ENCODE measurements at regions not wholly inside any gene's neighbourhood (a gene's known extent, or its start where the extent isn't known, plus 50 kb on each side); places are given as distances from the start of the nearest gene placed in this dataset.

DNA sequence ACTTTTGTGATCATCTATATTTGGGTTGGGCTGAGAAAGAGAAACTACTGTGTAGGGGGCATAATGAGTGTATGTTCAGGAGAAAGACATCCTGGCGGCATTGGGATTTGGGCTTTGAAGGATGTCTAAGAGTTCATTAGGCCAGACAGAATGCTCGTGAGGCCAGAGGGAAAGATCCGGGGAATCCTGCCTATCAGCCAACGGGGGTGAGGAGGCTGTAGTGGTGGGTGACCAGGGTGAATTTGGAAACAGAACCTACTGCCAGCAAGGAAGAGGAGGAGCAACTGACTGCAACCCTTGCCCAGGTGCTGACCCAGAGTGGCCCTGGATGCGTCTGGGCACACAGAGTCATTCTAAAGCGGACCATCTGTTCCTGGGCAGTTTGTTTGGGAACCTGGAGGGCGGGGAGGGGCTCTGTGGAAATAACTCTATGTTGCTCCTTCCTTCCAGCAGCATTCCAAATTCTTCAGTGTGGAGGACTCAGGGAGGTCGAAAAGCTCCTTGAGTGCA is 56.9 kb upstream of the ECE1 start:
- DNase-seq: no peak

DNA sequence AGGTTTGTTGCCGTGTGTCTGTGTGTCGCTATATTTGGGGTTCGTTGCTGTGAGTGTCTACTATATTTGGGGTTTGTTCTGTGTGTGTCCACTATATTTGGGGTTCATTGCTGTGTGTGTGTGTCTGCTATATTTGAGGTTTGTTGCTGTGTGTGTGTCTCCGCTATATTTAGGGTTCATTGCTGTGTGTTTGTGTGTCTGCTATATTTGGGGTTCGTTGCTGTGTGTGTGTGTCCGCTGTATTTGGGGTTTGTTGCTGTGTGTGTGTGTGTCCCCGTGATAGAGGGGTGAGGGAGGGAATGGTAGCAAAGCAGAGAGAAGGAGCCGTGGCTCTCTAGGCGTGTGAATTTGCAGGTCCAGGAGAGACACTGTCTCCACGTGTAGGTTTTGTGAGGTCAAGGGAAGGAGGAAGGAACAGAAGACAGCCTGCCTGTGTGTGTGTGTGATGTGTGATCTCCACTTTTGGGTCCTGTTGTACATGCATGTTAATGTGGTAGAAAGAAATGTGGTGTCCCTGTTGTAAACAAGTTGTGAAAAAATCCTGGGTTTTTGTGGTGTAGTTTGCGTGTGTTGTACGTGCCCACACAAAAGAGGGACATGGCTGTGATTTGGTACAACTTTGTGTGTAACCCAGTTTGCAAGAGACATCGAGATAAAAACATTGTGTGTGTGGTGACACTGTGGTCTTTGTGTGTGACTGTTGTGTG is 56.3 kb upstream of the ECE1 start:
- no peak for DNase-seq

DNA sequence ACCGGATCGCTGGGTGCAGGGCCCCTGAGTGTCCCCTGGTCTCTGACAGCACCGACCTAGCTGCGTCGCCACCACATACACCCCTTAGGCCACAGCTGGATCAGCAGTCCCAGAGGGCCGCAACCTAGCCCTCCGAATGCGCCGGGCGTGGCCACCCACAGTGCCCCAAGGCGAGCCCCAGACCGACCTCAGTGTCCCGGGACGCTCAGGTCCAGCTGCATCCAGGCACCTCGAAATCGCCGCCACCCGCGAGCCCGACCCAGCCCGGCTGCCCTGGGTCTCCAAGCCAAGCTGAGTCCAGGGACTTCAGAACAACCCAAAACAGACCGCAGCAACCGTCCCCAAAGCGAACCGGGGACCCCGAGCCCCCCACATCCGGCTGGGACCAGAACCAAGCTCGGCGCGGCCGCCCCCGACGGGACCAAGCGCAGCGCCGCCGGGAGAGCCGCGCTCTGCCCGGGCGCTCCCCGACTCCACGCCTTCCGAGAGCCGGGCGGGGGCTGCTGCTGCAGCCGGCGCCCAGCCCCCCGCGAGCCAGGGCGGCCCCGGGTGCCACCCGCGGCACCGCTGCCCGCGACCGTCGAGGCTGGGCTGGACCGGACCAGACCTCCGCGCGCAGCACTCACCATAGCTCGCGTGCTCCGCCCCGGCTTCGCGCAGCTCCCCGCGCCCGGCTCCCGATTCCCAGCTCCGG is 54.6 kb upstream of the ECE1 start:
- DNase-seq: peak in 5 of 56 donors; percentile 33 to 56 (median 48)

DNA sequence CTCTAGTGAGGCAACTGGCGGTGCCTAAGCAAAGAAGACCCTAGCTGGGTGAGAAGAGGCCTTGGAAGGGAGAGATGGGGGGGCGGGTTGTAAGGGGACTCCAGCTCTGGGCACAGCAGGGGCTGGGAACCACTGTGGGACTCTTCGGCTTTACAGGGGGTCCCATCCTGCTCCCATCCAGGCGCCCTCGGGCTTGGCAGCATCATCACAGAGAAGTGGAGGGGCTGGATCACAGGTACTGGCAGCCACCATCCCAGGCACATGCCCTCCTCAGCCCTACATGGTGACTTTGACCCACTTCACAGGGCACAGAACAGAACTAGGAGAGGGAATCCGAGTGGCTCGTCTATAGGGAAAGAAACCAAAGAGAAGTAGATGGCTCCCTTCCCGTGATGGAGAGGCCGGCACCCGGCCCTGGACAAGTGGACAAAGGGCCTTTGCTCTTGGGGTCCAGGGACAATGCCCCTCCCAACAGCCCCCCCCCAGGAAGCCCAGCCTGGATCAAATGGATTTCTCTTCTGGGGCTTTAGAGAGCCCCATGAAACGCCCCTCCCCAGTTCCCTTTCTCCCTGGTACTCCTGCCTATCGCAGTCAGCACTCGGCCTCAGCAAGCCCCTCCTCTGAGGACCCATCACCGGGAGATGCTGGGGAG is 54.0 kb upstream of the ECE1 start:
- peak in 2 of 56 donors; percentile 34 to 48 for DNase-seq

DNA sequence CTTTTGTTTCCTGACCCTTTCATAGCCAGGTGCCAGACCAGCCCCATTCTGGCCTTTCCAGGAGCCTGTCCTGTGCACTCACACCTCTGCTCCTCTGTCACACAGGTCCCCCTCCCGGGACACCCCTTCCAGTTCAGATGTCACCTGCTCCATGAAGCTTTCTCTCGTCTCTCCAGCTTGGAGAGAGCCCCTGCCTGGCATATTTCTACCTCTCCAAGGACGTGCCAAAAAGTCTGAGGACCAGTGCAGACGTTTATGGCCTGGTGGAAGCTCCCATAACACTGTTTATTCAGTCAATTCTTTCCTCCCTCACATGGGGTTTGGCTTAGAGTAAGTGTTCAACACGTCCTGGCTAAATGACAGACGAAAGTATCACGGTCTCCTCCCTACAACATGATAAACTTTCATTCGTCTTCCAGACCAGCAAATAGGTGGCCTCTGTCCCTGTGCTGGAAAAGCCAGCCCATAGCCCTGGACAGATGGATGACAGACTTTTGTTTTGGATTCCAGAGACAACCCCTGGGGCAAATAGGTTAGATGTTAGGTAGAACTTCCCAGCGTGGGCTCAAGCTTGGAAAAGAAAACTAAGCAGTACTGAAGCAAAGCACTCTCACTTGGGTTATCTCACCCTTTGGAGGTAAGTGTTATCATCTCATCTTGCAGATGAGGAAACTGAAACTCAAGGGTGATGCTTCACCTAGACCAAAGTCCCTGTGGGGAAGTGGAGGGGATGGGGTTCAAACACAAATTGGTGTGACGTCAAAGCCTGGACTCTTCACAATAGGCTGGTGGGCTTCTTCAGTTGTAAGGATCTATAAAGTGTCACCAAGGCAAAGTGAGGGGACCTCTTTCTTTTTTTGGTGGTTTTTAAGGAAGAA is 52.9 kb upstream of the ECE1 start:
- DNase-seq: no peak

DNA sequence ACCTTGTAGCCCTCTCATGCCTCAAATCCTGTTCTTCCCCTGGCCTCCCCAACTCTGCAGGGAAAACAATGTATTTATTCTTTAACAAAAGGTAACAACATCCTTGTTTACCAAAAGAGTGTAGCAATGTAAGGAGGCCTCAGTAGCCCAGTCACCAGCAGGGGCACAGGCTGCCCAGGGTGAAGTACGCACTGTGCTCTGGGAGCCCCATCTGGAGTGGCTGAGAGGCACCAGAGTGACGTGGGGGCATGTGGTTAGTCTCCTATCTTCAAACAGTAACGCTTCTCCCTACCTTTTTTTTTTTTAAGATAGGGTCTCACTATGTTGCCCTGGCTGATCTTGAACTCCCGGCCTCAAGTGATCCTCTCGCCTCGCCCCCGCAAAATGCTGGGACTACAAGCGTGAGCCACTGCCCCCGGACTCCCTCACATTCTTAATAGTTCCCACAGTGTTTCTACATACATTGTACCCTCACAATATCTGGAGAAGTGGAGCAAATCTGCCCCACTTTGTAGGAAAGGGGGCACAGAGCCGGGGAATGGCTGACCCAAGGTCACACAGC is 51.3 kb upstream of the ECE1 start:
- DNase-seq: no peak

DNA sequence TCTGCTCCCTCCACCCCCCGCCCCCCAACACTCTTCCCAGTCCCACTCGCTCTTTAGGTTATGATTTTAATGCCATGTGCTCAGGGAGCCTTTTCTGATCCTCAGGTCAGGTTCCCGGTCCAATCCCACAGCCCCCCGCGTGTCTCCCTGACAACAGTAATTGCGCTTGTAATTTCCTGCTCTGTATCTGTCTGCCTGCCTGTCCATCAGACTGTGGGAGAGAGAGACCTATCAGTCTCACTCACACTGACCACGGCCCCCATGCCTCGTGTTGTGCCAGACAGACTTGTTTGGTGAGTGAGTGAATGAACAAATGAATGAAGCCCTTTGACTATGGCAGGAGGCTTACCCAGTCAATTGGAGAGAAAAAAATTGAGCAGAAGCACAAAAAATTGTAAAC is 50.8 kb upstream of the ECE1 start:
- DNase-seq: no peak

DNA sequence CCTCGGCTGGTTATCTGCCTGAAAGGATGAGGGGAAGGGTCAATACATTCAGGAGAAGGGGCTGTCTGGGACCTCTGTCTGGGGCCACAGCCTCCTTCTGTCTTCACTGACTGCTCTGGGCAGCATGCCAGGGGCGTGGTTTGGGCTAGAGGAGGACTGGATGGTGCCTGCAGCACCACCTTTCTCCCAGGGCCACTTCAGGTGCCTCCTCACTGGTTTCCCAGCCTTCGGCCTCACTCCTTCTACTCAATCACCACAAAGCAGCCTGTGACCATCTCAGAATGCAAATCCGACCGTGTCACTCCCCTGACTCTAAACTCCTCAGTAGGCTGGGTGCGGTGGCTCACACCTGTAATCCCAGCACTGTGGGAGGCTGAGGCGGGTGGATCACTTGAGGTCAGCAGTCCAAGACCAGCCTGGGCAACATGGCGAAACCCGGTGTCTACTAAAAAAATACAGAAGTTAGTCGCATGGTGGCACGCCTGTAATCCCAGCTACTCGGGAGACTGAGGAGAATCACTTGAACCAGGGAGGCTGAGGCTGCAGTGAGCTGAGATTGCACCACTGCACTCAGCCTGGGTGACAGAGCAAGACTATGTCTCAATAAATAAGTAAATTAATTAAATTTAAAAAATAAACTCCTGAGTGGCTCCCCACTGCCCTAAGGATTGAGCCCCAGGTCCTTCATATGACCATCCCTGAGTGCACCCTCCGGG is 50.1 kb upstream of the ECE1 start:
- DNase-seq: no peak
